ENCODE measurements at regions not wholly inside any gene's neighbourhood (a gene's known extent, or its start where the extent isn't known, plus 50 kb on each side); places are given as distances from the start of the nearest gene placed in this dataset.

GRCh38 chr13:58889474-58889873 is 1257.9 kb downstream of the PCDH17 start:
- TF ChIP-seq, protein P1, sequence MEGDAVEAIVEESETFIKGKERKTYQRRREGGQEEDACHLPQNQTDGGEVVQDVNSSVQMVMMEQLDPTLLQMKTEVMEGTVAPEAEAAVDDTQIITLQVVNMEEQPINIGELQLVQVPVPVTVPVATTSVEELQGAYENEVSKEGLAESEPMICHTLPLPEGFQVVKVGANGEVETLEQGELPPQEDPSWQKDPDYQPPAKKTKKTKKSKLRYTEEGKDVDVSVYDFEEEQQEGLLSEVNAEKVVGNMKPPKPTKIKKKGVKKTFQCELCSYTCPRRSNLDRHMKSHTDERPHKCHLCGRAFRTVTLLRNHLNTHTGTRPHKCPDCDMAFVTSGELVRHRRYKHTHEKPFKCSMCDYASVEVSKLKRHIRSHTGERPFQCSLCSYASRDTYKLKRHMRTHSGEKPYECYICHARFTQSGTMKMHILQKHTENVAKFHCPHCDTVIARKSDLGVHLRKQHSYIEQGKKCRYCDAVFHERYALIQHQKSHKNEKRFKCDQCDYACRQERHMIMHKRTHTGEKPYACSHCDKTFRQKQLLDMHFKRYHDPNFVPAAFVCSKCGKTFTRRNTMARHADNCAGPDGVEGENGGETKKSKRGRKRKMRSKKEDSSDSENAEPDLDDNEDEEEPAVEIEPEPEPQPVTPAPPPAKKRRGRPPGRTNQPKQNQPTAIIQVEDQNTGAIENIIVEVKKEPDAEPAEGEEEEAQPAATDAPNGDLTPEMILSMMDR (conservative IDR thresholded peaks at IDR 0.05 in 1 of 2, IDR thresholded peaks at IDR 0.05 in 1 of 2; ENCODE audit: extremely low read depth in 1 of 2, insufficient read depth in 1 of 2, low read depth in 1 of 2, low read length in 2 of 2) = no peak
- TF ChIP-seq EZH2 (IDR thresholded peaks at IDR 0.05; ENCODE audit: borderline replicate concordance, low read length) = no peak

Data from mammary epithelial cell (primary cell).